Fibroblast of the aortic adventitia (primary cell): ENCODE measurements at regions not wholly inside any gene's neighbourhood (a gene's known extent, or its start where the extent isn't known, plus 50 kb on each side); places are given as distances from the start of the nearest gene placed in this dataset.

Source experiments
- DNase-seq: peaks from one replicate; pipeline ENCODE4 v3.0.0-alpha.2; 2010; ENCODE audit warnings: low read depth
- H3K4me3 ChIP-seq: 2 replicates; pipeline ENCODE4 v1.5.1; 2011; ENCODE audit warnings: low read depth, mild to moderate bottlenecking, control low read depth, low read length, moderate library complexity
- CTCF ChIP-seq: IDR thresholded peaks from 2 replicates; pipeline ENCODE4 v1.5.1; 2011; ENCODE audit warnings: mild to moderate bottlenecking, low read length, control low read depth, inconsistent platforms; ENCODE audit not compliant: insufficient read depth

GRCh38 chr11:70572974-70573260, 174.6 kb downstream of the CTTN start:
- no peak for TF ChIP-seq CTCF

GRCh38 chr11:70573701-70574151, 175.4 kb downstream of the CTTN start:
- H3K4me3 ChIP-seq: no peak overlapping the region
- no peak for DNase-seq
- TF ChIP-seq CTCF: no peak

More at GRCh38 chr11:70572974-70573260, 174.6 kb downstream of the CTTN start:
- H3K4me3 ChIP-seq: no peak overlapping the region
- DNase-seq: no peak

- no peak overlapping the region for H3K4me3 ChIP-seq
- no peak for DNase-seq
- no peak for TF ChIP-seq CTCF
Measured at GRCh38 chr11:70574725-70575347, 176.5 kb downstream of the CTTN start.

- TF ChIP-seq CTCF: no peak
- H3K4me3 ChIP-seq: no peak overlapping the region
- DNase-seq: no peak
Measured at GRCh38 chr11:70575396-70576060, 177.2 kb downstream of the CTTN start.

GRCh38 chr11:70577258-70577603, 178.9 kb downstream of the CTTN start:
- no peak overlapping the region for H3K4me3 ChIP-seq
- no peak for DNase-seq
- TF ChIP-seq CTCF: no peak

GRCh38 chr11:70577948-70578347, 179.6 kb downstream of the CTTN start:
- no peak for DNase-seq
- TF ChIP-seq CTCF: no peak
- no peak overlapping the region for H3K4me3 ChIP-seq

- DNase-seq: no peak
- no peak for TF ChIP-seq CTCF
- no peak overlapping the region for H3K4me3 ChIP-seq
Measured at GRCh38 chr11:70578371-70578770, 180.0 kb downstream of the CTTN start.
